ENCODE measurements at regions not wholly inside any gene's neighbourhood (a gene's known extent, or its start where the extent isn't known, plus 50 kb on each side); places are given as distances from the start of the nearest gene placed in this dataset.
A peak's percentile ranks its signal among the peaks of the same experiment; 100 is the strongest.

DNA sequence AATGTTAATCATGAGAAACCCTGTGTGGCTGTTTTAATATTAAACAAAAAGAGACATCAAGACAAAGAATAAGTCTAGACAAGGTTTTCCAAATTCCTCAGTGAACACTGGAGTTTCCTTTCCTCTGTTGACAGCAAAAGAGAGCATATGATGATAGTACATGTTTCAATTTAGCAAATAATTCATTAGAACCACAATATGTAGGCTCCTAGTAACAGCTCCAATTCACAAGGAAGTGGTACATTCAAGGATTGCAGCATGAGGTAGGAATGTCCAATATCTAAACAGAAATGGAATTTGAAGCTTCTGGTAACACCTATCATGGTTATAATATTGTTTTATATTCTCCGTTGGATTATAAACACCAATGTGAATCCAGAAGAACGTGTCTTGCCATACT, 203.8 kb upstream of the TECRL start:
- no peaks in the 10 kb centered on the region for H3K9me3 ChIP-seq
- H3K4me1 ChIP-seq, result no peaks in the 10 kb centered on the region
- H3K4me3 ChIP-seq (replicated peaks in 1 of 3), result no peak overlapping the region
- H3K27ac ChIP-seq, result no peak overlapping the region
- no peak for TF ChIP-seq POLR2A (IDR thresholded peaks at IDR 0.05)
- TF ChIP-seq, protein P1, sequence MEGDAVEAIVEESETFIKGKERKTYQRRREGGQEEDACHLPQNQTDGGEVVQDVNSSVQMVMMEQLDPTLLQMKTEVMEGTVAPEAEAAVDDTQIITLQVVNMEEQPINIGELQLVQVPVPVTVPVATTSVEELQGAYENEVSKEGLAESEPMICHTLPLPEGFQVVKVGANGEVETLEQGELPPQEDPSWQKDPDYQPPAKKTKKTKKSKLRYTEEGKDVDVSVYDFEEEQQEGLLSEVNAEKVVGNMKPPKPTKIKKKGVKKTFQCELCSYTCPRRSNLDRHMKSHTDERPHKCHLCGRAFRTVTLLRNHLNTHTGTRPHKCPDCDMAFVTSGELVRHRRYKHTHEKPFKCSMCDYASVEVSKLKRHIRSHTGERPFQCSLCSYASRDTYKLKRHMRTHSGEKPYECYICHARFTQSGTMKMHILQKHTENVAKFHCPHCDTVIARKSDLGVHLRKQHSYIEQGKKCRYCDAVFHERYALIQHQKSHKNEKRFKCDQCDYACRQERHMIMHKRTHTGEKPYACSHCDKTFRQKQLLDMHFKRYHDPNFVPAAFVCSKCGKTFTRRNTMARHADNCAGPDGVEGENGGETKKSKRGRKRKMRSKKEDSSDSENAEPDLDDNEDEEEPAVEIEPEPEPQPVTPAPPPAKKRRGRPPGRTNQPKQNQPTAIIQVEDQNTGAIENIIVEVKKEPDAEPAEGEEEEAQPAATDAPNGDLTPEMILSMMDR (IDR thresholded peaks at IDR 0.05), result no peak
- no peaks in the 10 kb centered on the region for H3K27me3 ChIP-seq
- DNase-seq, result no peak
- no peaks in the 10 kb centered on the region for H3K36me3 ChIP-seq
- 83 to 86% methylated on average over 2 of the region's 2 CpGs for WGBS, 2 donors
- intact Hi-C loops (cut with DNase I), result no loop called here

DNA sequence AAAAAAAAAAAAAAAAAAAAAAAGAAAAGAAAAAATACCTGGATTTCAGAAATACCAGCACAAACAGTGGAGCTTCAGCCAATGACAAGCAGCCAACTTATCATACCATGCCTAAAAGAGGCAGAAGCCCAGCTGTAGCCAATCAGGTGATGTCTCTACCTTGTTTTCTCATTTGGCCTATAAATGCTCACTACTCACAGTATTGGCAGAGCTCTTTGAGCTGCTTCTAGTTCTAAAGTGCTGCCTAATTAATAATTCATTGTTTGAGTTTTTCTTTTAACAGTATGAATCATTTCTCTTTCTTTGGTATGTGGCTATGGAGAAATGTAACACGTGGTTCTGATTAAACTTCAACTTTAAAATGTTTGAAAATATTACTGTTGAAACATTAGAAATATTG, 188.8 kb upstream of the TECRL start:
- H3K27ac ChIP-seq, result no peak overlapping the region
- H3K4me3 ChIP-seq (replicated peaks in 1 of 3), result no peak overlapping the region
- no peak for DNase-seq
- TF ChIP-seq POLR2A (IDR thresholded peaks at IDR 0.05), result no peak
- TF ChIP-seq, protein P1 (IDR thresholded peaks at IDR 0.05), result no peak
- no peaks in the 10 kb centered on the region for H3K9me3 ChIP-seq
- intact Hi-C loops (cut with DNase I), result no loop called here
- no peaks in the 10 kb centered on the region for H3K4me1 ChIP-seq
- H3K36me3 ChIP-seq, result no peaks in the 10 kb centered on the region
- 68 to 71% methylated on average over 1 of the region's 1 CpG for WGBS, 2 donors
- no peaks in the 10 kb centered on the region for H3K27me3 ChIP-seq

DNA sequence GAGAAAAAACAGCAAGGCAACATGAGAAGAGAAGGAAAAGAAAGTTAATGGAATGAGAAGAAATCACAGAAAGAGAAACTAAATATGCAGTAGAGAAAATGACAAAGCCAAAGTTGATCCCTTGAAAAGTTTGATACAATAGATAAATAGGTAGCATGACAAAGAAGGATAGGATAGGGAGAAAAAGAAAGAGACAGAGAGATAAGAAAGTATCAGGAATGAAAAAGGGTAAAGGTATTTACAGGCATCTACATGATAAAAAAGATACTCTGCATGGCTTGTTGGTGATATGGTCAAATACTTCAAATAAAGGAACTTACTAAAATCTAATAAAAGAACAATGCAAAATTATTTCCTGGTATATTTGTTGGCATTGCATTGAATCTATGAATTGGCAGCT, 185.5 kb upstream of the TECRL start:
- H3K4me1 ChIP-seq, result no peaks in the 10 kb centered on the region
- H3K9me3 ChIP-seq, result no peaks in the 10 kb centered on the region
- no peaks in the 10 kb centered on the region for H3K36me3 ChIP-seq
- no peak overlapping the region for H3K27ac ChIP-seq
- TF ChIP-seq, protein P1 (IDR thresholded peaks at IDR 0.05), result no peak
- no peak for TF ChIP-seq POLR2A (IDR thresholded peaks at IDR 0.05)
- H3K27me3 ChIP-seq, result no peaks in the 10 kb centered on the region
- intact Hi-C loops (cut with DNase I), result no loop called here
- H3K4me3 ChIP-seq (replicated peaks in 1 of 3), result no peak overlapping the region
- DNase-seq, result no peak

DNA sequence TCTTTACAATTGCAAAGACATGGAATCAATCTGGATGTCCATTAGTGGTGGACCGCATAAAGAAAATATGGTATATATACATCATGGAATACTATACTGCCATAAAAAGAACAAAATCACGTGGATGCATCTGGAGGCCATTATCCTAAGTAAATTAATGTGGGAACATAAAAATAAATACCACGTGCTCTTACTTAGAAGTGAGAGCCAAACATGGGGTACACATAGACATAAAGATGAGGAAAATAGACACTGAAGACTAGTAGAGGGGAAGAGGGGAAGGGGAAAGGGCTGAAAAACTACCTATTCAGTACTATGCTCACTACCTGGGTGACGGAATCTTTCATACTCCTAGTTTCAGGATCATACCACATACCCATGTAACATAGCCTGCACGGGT, 179.3 kb upstream of the TECRL start:
- Histone ChIP-seq H3K36me3 (no peaks in the 10 kb centered on the region), H3K4me1 (no peaks in the 10 kb centered on the region), H3K27ac (no peak overlapping the region), H3K27me3 (no peaks in the 10 kb centered on the region), H3K9me3 (no peaks in the 10 kb centered on the region), H3K4me3 (replicated peaks in 1 of 3) (no peak overlapping the region)
- DNase-seq, result no peak
- TF ChIP-seq, protein P1 (IDR thresholded peaks at IDR 0.05), result no peak
- no peak for TF ChIP-seq POLR2A (IDR thresholded peaks at IDR 0.05)
- intact Hi-C loops (cut with DNase I), result no loop called here
- 89 to 91% methylated on average over 5 of the region's 5 CpGs for WGBS, 2 donors

DNA sequence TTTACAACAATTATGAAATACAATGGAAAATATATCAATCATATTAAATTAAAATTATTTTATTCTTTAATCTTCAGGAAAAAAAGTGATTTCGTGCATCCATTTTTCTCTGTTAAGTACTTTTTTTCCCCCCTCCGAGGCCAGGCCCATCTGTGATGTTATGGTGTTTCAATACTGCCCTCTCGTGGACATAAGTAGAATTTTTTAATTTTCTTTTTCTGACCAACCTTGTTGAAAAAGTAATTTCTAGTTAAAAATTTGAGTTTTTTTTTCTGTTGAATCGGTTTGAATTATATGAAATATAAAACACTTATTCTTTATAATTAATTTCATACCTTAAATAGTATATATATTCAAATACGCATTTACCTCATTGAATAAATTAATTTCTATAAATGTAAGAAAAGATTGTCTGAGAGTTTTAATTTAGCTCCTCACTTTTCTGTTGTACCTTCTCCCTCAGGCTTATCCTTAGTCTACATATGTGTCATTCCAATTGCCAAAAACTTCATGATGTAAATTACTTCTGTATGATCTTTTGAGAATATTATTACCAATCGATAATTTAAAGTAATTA, 175.8 kb upstream of the TECRL start:
- no peaks in the 10 kb centered on the region for H3K4me1 ChIP-seq
- H3K9me3 ChIP-seq, result no peaks in the 10 kb centered on the region
- DNase-seq, result peak; percentile 8 to 25
- H3K27me3 ChIP-seq, result no peaks in the 10 kb centered on the region
- H3K27ac ChIP-seq, result no peak overlapping the region
- TF ChIP-seq, protein P1 (IDR thresholded peaks at IDR 0.05), result peak in 4 of 6 experiments; percentile 20 to 67 (median 48)
- no peak for TF ChIP-seq POLR2A (IDR thresholded peaks at IDR 0.05)
- intact Hi-C loops (cut with DNase I), result no loop called here
- H3K36me3 ChIP-seq, result no peaks in the 10 kb centered on the region
- WGBS, 2 donors, result 30% methylated on average over 6 of the region's 6 CpGs
- no peak overlapping the region for H3K4me3 ChIP-seq (replicated peaks in 1 of 3)
